ENCODE measurements at regions not wholly inside any gene's neighbourhood (a gene's known extent, or its start where the extent isn't known, plus 50 kb on each side); places are given as distances from the start of the nearest gene placed in this dataset.

GRCh38 chr6:21409231-21409630, 184.3 kb upstream of the SOX4 start:
- no peaks in the 10 kb centered on the region for H3K9me2 ChIP-seq (replicated peaks; ENCODE audit: low read length)
- H3K4me1 ChIP-seq (ENCODE audit: insufficient read depth, low read length): no peaks in the 10 kb centered on the region
- H3F3A ChIP-seq (ENCODE audit: low read length, unreplicated experiment): no peaks in the 10 kb centered on the region
- no peak overlapping the region for H3K9ac ChIP-seq (ENCODE audit: low read length)
- H3K36me3 ChIP-seq (ENCODE audit: low read depth, low read length): no peaks in the 10 kb centered on the region
- ChIA-PET POLR2A (ENCODE audit: unreplicated experiment) (no interaction called here), CTCF (no interaction called here)
- no peak for TF ChIP-seq CTCF (conservative IDR thresholded peaks at IDR 0.05; ENCODE audit: low read depth, low read length)
- no peak for TF ChIP-seq EZH2 (IDR thresholded peaks at IDR 0.05; ENCODE audit: low read length, unreplicated experiment)
- TF ChIP-seq EZH2phosphoT487 (IDR thresholded peaks at IDR 0.05; ENCODE audit: borderline replicate concordance, low read length): no peak
- H3K4me2 ChIP-seq (ENCODE audit: low read length): no peak overlapping the region
- no TSS peak for BruUV-seq (replicated peaks)
- ATAC-seq: no peak
- no peaks in the 10 kb centered on the region for H3K27me3 ChIP-seq (ENCODE audit: low read length)
- no peaks in the 10 kb centered on the region for H4K20me1 ChIP-seq (ENCODE audit: low read length)
- H3K9me3 ChIP-seq (ENCODE audit: low read length): no peaks in the 10 kb centered on the region
- intact Hi-C loops (cut with micrococcal nuclease): no loop called here
- no peak overlapping the region for H3K27ac ChIP-seq (ENCODE audit: low read length)
- no peaks in the 10 kb centered on the region for H3K79me2 ChIP-seq (ENCODE audit: low read length)
- H3K4me3 ChIP-seq (ENCODE audit: low read length): no peak overlapping the region
- DNase-seq: no peak
- H2AFZ ChIP-seq (ENCODE audit: low read length): no peak overlapping the region

- CTCF ChIA-PET: no interaction called here
- Histone ChIP-seq H3K9ac (ENCODE audit: low read length) (no peak overlapping the region), H3K4me2 (ENCODE audit: low read length) (no peak overlapping the region), H3K27me3 (ENCODE audit: low read length) (no peaks in the 10 kb centered on the region), H3F3A (ENCODE audit: low read length, unreplicated experiment) (no peaks in the 10 kb centered on the region), H3K27ac (ENCODE audit: low read length) (no peak overlapping the region), H3K9me2 (replicated peaks; ENCODE audit: low read length) (no peaks in the 10 kb centered on the region), H2AFZ (ENCODE audit: low read length) (no peak overlapping the region), H3K79me2 (ENCODE audit: low read length) (no peaks in the 10 kb centered on the region), H3K4me3 (ENCODE audit: low read length) (no peak overlapping the region), H3K9me3 (ENCODE audit: low read length) (no peaks in the 10 kb centered on the region), H4K20me1 (ENCODE audit: low read length) (no peaks in the 10 kb centered on the region), H3K36me3 (ENCODE audit: low read depth, low read length) (no peaks in the 10 kb centered on the region), H3K4me1 (ENCODE audit: insufficient read depth, low read length) (no peaks in the 10 kb centered on the region)
- no TSS peak for BruUV-seq (replicated peaks)
- TF ChIP-seq EZH2phosphoT487 (IDR thresholded peaks at IDR 0.05; ENCODE audit: borderline replicate concordance, low read length) (no peak), EZH2 (IDR thresholded peaks at IDR 0.05; ENCODE audit: low read length, unreplicated experiment) (no peak), CTCF (conservative IDR thresholded peaks at IDR 0.05; ENCODE audit: low read depth, low read length) (no peak)
- intact Hi-C loops (cut with micrococcal nuclease): no loop called here
- DNase-seq (no peak), ATAC-seq (no peak)
- POLR2A ChIA-PET (ENCODE audit: unreplicated experiment): no interaction called here
Observed at GRCh38 chr6:21413428-21413827, 180.1 kb upstream of the SOX4 start.

DNA sequence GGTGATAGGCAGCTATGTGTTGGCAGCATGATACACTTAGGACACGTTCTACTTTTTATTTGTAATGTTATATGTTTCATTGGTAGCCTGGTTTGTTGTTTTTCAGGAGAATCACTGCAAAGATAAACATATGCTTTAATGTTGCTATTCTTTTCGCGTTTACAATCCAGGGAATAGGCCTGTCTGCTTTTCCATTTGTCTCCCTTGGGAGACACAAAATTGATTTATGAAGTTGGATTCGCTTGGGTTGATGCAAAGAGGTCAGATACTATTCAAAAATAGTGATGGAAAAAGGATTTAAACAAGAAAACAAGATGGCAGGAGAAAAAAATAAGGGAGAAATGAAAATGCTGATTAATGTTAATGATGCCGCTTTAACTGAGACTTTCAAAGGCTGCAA, 179.5 kb upstream of the SOX4 start:
- H3K4me1 ChIP-seq (ENCODE audit: insufficient read depth, low read length): no peaks in the 10 kb centered on the region
- no peaks in the 10 kb centered on the region for H3K9me2 ChIP-seq (replicated peaks; ENCODE audit: low read length)
- intact Hi-C loops (cut with micrococcal nuclease): no loop called here
- no peak overlapping the region for H3K27ac ChIP-seq (ENCODE audit: low read length)
- H3K4me2 ChIP-seq (ENCODE audit: low read length): no peak overlapping the region
- no TSS peak for BruUV-seq (replicated peaks)
- CTCF ChIA-PET: no interaction called here
- DNase-seq: no peak
- POLR2A ChIA-PET (ENCODE audit: unreplicated experiment): no interaction called here
- H3F3A ChIP-seq (ENCODE audit: low read length, unreplicated experiment): no peaks in the 10 kb centered on the region
- H4K20me1 ChIP-seq (ENCODE audit: low read length): no peaks in the 10 kb centered on the region
- H2AFZ ChIP-seq (ENCODE audit: low read length): no peak overlapping the region
- no peak overlapping the region for H3K4me3 ChIP-seq (ENCODE audit: low read length)
- ATAC-seq: no peak
- no peaks in the 10 kb centered on the region for H3K36me3 ChIP-seq (ENCODE audit: low read depth, low read length)
- H3K27me3 ChIP-seq (ENCODE audit: low read length): no peaks in the 10 kb centered on the region
- no peaks in the 10 kb centered on the region for H3K79me2 ChIP-seq (ENCODE audit: low read length)
- TF ChIP-seq EZH2phosphoT487 (IDR thresholded peaks at IDR 0.05; ENCODE audit: borderline replicate concordance, low read length) (no peak), CTCF (conservative IDR thresholded peaks at IDR 0.05; ENCODE audit: low read depth, low read length) (no peak), EZH2 (IDR thresholded peaks at IDR 0.05; ENCODE audit: low read length, unreplicated experiment) (no peak)
- no peak overlapping the region for H3K9ac ChIP-seq (ENCODE audit: low read length)
- no peaks in the 10 kb centered on the region for H3K9me3 ChIP-seq (ENCODE audit: low read length)
